HG02571 (cell line): ENCODE measurements at regions not wholly inside any gene's neighbourhood (a gene's known extent, or its start where the extent isn't known, plus 50 kb on each side); places are given as distances from the start of the nearest gene placed in this dataset.
"Not testable (repeated sequence)": the region's sequence is repeated elsewhere in the genome, so short reads cannot be mapped to it uniquely, and the experiment has no call there.

Source experiments
- ATAC-seq: cut with Tn5 transposase; IDR thresholded peaks from one replicate; pipeline ENCODE4 v1.9.1; 2021; ENCODE audit warnings: mild to moderate bottlenecking, moderate library complexity; ENCODE audit not compliant: unreplicated experiment

GRCh38 chr6:30832864-30833263, 51.5 kb upstream of the DDR1 start:
- ATAC-seq, result no peak

GRCh38 chr6:30830438-30830837, 53.9 kb upstream of the DDR1 start:
- no peak for ATAC-seq

GRCh38 chr6:30829639-30830255, 54.6 kb upstream of the DDR1 start:
- ATAC-seq, result no peak

GRCh38 chr6:30829033-30829432, 55.3 kb upstream of the DDR1 start:
- ATAC-seq, result no peak

DNA sequence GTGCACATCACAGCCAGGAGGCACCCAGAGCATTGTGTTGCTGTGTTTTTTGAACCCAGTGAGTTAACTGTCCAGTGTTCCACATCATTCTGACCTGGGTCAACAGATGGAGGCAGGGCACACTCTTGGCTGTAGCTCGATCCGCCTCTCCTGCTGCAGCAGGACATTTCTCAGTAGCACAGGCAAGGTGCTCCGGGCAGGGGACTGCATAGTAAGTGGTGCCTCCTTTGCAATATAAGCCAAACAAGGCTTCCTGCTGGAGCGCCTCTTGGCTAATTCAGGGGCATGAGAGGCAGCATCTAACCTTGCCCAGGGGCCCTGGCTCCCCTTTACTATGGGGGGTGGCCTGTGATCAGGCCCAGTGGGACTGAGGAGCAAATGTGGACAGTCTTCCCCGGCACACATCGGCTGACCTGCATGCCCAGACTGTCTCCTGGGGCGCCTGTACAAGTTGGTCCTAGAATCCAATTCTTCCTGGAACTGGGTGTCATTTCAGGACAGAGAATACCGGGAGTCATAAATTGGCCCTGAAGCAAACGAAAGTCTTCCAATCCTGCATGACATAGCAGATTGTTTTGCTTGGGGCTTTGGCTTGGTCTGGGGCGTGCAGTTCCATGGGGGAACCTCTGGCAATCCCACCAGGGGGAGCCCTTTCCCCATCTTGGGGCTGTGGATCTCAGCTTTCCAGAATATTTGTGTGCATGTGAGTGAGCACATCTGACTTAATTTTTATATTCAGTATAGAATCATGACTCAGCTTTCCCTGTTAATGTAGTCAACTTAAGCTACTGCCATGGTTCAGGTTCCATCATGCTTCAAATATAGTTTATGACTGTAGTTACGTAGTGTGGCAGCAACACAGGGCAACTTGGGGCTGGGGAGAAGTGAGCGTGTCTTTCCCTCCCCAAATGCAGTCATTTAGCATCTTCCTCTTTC, 56.0 kb upstream of the DDR1 start:
- ATAC-seq, result no peak

DNA sequence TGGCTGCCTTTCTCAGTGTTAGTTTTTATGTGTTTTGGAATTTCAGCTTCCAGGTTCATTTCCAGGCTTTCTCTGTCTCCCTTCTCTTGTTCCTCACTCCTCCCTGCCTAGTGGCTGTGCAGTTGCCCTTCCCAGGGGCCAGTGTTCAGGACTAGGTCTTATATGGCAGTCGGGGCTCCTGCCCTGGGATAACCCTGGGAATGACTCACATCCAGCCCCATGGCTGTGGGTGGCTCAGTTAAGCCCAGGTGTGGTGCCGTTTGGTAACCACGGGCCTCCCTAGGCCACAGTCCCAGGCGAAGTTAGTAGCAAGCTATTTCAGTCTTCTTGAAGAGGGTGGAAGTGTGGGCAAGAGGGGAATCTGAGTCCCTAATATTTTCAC, 57.4 kb upstream of the DDR1 start:
- no peak for ATAC-seq

DNA sequence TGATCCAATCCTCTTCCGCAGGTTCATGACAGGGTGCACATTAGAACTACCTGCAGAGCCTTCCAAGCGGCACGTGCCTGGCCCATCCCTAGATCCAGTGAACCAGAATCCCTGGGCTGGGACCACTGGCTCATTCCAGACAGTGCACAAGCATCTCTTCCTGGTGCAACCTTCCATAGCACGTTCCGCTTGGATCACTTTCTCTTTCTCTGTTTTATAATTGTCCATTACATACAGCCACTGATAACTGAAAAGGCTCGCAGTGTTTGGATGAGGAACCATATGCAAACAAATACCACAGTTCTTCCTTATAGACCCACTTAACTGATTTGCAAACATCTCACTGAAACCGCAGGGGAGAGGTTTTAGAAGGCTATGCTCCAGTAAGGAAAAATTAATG, 59.6 kb upstream of the DDR1 start:
- ATAC-seq, result no peak

- no peak for ATAC-seq
Measured at GRCh38 chr6:30823534-30823865, 60.8 kb upstream of the DDR1 start.

DNA sequence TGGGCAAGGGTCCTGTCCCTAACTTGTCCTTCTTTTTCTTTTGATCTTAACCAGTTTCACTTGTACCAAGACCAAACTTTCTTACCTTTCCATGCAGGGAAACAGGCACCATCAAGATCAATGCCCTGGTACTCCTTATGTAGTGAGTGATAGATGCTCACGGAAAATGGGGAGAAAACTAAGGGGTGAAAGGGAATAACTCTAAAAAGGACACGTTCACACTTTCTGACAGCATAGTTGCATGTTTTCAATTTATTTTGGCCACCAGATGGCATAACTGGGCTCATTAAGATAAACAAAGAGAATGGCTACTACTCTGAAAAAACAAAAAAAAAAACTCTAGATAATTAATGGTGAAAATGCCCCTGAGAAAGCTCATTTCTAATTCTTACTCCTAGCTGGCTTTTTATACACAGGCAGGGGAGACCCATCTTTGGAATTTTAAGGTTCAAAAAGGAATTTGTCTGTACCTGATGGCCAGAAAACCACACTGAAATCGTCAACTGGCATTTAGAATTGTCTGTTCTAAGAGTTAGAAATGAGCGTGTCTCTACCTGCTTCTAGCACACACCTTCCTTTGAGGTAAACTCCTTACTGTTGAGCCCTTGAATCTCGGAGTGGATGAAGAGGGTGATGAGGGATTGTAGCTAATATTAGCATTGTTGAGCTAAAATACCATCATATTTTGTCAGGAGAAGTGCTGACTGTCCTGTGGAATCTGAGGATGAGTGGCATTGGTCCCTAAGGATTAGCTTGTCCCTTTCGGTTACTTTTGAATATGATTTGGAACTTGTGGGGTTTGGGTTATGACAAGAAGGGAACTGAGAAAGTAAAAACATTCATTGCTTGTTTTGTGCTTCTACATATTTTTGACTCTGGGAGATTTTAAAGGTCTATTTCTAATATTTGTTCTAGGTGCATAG, 62.2 kb upstream of the DDR1 start:
- no peak for ATAC-seq

DNA sequence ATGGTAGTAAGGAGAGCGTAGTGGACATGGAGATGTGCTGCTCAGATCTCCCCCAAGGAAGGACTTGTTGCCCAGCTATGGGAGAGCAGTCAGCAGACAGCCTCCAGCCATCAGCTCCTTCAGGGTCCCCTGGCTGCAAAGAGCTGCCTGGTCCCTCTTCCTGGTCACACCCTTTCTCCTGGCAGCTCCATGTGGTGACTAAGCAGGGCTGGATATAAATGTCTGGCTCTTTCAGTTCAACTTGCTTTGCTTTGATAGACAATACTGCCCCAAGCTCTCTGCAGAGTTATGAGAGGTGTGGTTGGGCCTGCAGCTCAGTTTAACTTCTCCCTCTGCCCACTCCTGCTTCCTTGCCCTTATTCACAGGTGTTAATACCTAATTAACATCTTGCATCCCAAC, 64.1 kb upstream of the DDR1 start:
- ATAC-seq, result no peak

DNA sequence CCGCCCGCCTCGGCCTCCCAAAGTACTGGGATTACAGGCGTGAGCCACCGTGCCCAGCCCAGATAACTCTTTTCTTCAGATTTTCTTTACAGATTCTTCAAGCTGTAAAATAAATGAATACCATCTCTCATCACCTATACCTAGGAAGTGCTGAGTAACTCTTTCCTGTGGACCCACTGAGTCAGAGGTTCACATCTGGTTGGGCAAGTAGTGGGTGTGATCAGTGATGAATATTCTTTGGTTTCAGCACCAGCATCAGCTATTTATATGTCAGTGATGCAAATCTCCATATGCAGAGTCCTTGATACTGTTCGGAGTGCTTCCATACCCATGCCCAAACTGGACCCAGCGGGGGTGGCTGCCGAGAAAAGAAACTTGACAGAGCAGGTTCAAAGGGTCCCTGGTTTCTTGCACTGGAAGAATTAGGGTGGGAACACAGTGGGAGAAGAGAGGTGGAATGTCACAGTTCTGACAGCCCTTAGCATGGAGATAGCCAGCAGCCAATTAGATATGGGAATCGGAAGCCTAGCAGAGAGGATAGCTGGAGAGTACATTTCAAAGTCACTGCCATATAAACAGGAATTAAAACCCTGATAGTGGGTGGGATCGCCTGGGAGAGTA, 64.9 kb upstream of the DDR1 start:
- ATAC-seq, result no peak

DNA sequence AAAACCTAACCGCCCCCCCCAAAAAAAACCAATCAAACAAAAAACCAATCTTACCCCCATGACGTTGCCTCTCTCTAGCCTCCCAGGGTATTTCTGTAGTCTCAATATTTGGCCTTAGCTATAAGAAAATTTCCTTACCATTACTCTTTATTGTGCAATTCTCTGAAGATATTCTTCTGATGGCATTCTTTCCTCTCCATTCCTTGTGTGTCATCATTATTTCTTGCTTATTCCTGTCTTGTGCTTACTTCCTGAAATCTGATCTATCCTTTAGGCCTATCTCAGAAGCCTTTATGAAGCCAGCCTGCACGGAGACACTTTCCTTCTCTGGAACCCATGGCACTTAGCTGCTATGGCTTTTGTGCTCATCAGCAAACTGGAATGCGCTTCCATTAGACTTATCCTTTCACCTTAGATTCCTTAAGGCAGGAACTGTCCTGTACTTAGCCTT, 65.9 kb upstream of the DDR1 start:
- ATAC-seq, result no peak

DNA sequence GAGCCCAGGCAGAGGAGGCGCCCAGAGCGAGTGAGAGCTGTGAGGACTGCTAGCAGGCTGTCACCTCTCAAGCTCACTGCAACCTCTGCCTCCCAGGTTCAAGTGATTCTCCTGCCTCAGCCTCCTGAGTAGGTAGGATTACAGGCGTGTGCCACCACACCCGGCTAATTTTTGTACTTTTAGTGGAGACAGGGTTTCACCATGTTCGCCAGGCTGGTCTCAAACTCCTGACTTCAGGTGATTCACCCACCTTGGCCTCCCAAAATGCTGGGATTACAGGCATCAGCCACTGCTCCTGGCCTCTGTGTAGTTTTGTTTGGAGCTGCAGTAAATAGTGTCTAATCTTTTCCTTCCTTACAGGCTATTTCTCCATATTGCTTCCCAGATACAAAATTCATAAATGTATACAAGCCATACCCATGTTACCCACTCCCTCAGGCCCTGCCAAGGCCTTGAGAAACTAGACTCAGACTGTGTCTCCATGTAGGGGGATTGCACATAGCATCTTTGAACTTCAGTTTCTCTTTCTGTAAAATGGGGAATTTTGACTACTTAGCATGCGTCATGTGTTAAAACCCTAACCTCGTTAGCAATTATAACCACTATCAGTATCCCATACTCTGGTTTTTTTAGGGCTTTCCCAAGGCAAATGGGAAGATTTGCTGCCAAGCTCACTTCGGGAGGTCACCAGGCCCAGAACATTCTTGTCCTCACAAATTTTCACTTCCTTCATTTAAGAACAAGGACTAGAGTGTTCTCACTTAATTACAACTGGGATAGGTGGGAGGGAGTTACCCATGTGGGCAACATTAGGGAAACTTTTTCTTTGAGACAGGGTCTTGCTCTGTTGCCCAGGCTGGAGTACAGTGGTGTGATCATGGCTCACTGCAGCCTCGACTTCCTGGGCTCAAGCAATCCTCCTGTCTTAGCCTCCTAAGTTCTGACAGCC, 67.3 kb upstream of the DDR1 start:
- peak; percentile 44 for ATAC-seq

GRCh38 chr6:30816296-30816695, 68.0 kb upstream of the DDR1 start:
- not testable (repeated sequence) for ATAC-seq

DNA sequence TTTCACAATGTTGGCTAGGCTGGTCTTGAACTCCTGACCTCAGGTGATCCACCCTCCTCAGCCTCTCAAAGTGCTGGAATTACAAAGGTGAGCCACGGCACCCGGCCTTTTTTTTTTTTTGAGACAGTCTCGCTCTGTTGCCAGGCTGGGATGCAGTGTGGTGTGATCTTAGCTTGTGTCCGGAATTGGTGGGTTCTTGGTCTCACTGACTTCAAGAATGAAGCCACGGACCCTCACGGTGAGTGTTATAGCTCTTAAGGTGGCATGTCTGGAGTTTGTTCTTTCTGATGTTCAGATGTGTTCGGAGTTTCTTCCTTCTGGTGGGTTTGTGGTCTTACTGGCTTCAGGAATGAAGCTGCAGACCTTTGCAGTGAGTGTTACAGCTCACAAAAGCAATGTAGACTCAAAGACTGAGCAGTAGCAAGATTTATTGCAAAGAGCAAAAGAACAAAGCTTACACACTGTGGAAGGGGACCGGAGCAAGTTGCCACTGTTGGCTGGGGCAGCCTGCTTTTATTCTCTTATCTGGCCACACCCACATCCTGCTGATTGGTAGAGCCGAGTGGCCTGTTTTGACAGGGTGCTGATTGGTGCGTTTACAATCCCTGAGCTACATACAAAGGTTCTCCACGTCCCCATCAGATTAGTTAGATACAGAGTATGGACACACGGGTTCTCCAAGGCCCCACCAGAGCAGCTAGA, 69.1 kb upstream of the DDR1 start:
- ATAC-seq, result not testable (repeated sequence)

- no peak for ATAC-seq
Measured at GRCh38 chr6:30814146-30815040, 69.9 kb upstream of the DDR1 start.

- ATAC-seq, result no peak
Measured at GRCh38 chr6:30813631-30814145, 69.3 kb upstream of the IER3 start.

DNA sequence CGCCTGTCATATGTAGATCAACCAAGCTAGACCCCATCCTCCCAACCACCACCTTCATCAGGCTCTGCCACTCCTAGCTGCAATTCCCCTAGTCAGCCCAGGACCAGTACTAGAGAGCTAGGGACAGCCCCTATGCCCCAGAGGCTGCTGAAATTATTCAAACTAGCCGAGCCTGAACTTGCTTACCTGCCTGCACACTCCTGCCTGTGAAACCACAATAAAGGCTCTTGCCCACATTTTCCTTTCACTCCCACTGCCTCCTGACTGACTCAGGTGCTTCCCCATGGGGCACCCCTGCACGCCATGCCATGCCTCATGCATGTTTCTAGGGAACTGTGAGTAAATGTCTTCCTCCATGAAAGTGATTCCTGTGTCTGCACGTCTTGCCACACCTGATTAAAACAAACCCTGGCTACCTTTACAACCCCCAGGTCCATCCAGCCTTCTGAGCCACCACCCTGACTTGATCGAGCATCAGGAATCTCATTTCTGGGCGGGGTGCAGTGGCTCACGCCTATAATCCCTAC, 66.5 kb upstream of the IER3 start:
- peak; percentile 91 for ATAC-seq
